ENCODE measurements at regions not wholly inside any gene's neighbourhood (a gene's known extent, or its start where the extent isn't known, plus 50 kb on each side); places are given as distances from the start of the nearest gene placed in this dataset.

GRCh38 chr19:30090963-30091362 lies 148.9 kb downstream of the URI1 start:
- H3K27ac ChIP-seq (ENCODE audit: low read depth in 2 of 2, low read length in 2 of 2): no peak overlapping the region
- H3K27me3 ChIP-seq (ENCODE audit: control insufficient read depth in 2 of 2, insufficient read depth in 2 of 2, low read length in 2 of 2): no peaks in the 10 kb centered on the region
- H3K9me3 ChIP-seq (ENCODE audit: control insufficient read depth in 2 of 2, low read length in 2 of 2): no peaks in the 10 kb centered on the region
- no peaks in the 10 kb centered on the region for H3K36me3 ChIP-seq (ENCODE audit: control insufficient read depth in 2 of 2, insufficient read depth in 2 of 2, low read length in 2 of 2)
- no peak overlapping the region for H3K4me3 ChIP-seq (ENCODE audit: low read length in 2 of 2)
- H3K9ac ChIP-seq (ENCODE audit: low read depth in 1 of 2, low read length in 2 of 2): no peak overlapping the region
- no peaks in the 10 kb centered on the region for H3K4me1 ChIP-seq (ENCODE audit: control insufficient read depth in 2 of 2, insufficient read depth in 2 of 2, low read length in 2 of 2)

- Histone ChIP-seq H3K9me3 (ENCODE audit: control insufficient read depth in 2 of 2, low read length in 2 of 2) (no peaks in the 10 kb centered on the region), H3K27me3 (ENCODE audit: control insufficient read depth in 2 of 2, insufficient read depth in 2 of 2, low read length in 2 of 2) (no peaks in the 10 kb centered on the region), H3K36me3 (ENCODE audit: control insufficient read depth in 2 of 2, insufficient read depth in 2 of 2, low read length in 2 of 2) (no peaks in the 10 kb centered on the region), H3K27ac (ENCODE audit: low read depth in 2 of 2, low read length in 2 of 2) (no peak overlapping the region), H3K4me3 (ENCODE audit: low read length in 2 of 2) (no peak overlapping the region), H3K9ac (ENCODE audit: low read depth in 1 of 2, low read length in 2 of 2) (no peak overlapping the region), H3K4me1 (ENCODE audit: control insufficient read depth in 2 of 2, insufficient read depth in 2 of 2, low read length in 2 of 2) (no peaks in the 10 kb centered on the region)
Measured at GRCh38 chr19:30091456-30091855, 149.4 kb downstream of the URI1 start.

- H3K36me3 ChIP-seq (ENCODE audit: control insufficient read depth in 2 of 2, insufficient read depth in 2 of 2, low read length in 2 of 2): no peaks in the 10 kb centered on the region
- H3K27me3 ChIP-seq (ENCODE audit: control insufficient read depth in 2 of 2, insufficient read depth in 2 of 2, low read length in 2 of 2): no peaks in the 10 kb centered on the region
- no peaks in the 10 kb centered on the region for H3K9me3 ChIP-seq (ENCODE audit: control insufficient read depth in 2 of 2, low read length in 2 of 2)
- no peak overlapping the region for H3K4me3 ChIP-seq (ENCODE audit: low read length in 2 of 2)
- no peak overlapping the region for H3K9ac ChIP-seq (ENCODE audit: low read depth in 1 of 2, low read length in 2 of 2)
- no peaks in the 10 kb centered on the region for H3K4me1 ChIP-seq (ENCODE audit: control insufficient read depth in 2 of 2, insufficient read depth in 2 of 2, low read length in 2 of 2)
- H3K27ac ChIP-seq (ENCODE audit: low read depth in 2 of 2, low read length in 2 of 2): no peak overlapping the region
Measured at GRCh38 chr19:30091856-30092255, 149.8 kb downstream of the URI1 start.

- Histone ChIP-seq H3K4me1 (ENCODE audit: control insufficient read depth in 2 of 2, insufficient read depth in 2 of 2, low read length in 2 of 2) (no peaks in the 10 kb centered on the region), H3K4me3 (ENCODE audit: low read length in 2 of 2) (no peak overlapping the region), H3K9ac (ENCODE audit: low read depth in 1 of 2, low read length in 2 of 2) (no peak overlapping the region), H3K27ac (ENCODE audit: low read depth in 2 of 2, low read length in 2 of 2) (no peak overlapping the region), H3K36me3 (ENCODE audit: control insufficient read depth in 2 of 2, insufficient read depth in 2 of 2, low read length in 2 of 2) (no peaks in the 10 kb centered on the region), H3K27me3 (ENCODE audit: control insufficient read depth in 2 of 2, insufficient read depth in 2 of 2, low read length in 2 of 2) (no peaks in the 10 kb centered on the region), H3K9me3 (ENCODE audit: control insufficient read depth in 2 of 2, low read length in 2 of 2) (no peaks in the 10 kb centered on the region)
Measured at GRCh38 chr19:30092721-30093569, 150.9 kb downstream of the URI1 start.

GRCh38 chr19:30093966-30094755 lies 152.1 kb downstream of the URI1 start:
- Histone ChIP-seq H3K9ac (ENCODE audit: low read depth in 1 of 2, low read length in 2 of 2) (no peak overlapping the region), H3K4me1 (ENCODE audit: control insufficient read depth in 2 of 2, insufficient read depth in 2 of 2, low read length in 2 of 2) (no peaks in the 10 kb centered on the region), H3K27me3 (ENCODE audit: control insufficient read depth in 2 of 2, insufficient read depth in 2 of 2, low read length in 2 of 2) (no peaks in the 10 kb centered on the region), H3K4me3 (ENCODE audit: low read length in 2 of 2) (no peak overlapping the region), H3K36me3 (ENCODE audit: control insufficient read depth in 2 of 2, insufficient read depth in 2 of 2, low read length in 2 of 2) (no peaks in the 10 kb centered on the region), H3K27ac (ENCODE audit: low read depth in 2 of 2, low read length in 2 of 2) (no peak overlapping the region), H3K9me3 (ENCODE audit: control insufficient read depth in 2 of 2, low read length in 2 of 2) (no peaks in the 10 kb centered on the region)

- Histone ChIP-seq H3K4me3 (ENCODE audit: low read length in 2 of 2) (no peak overlapping the region), H3K36me3 (ENCODE audit: control insufficient read depth in 2 of 2, insufficient read depth in 2 of 2, low read length in 2 of 2) (no peaks in the 10 kb centered on the region), H3K9me3 (ENCODE audit: control insufficient read depth in 2 of 2, low read length in 2 of 2) (no peaks in the 10 kb centered on the region), H3K27ac (ENCODE audit: low read depth in 2 of 2, low read length in 2 of 2) (no peak overlapping the region), H3K27me3 (ENCODE audit: control insufficient read depth in 2 of 2, insufficient read depth in 2 of 2, low read length in 2 of 2) (no peaks in the 10 kb centered on the region), H3K4me1 (ENCODE audit: control insufficient read depth in 2 of 2, insufficient read depth in 2 of 2, low read length in 2 of 2) (no peaks in the 10 kb centered on the region), H3K9ac (ENCODE audit: low read depth in 1 of 2, low read length in 2 of 2) (no peak overlapping the region)
Measured at GRCh38 chr19:30094756-30095140, 152.7 kb downstream of the URI1 start.

GRCh38 chr19:30095171-30095570 lies 153.1 kb downstream of the URI1 start:
- H3K9ac ChIP-seq (ENCODE audit: low read depth in 1 of 2, low read length in 2 of 2): no peak overlapping the region
- no peaks in the 10 kb centered on the region for H3K9me3 ChIP-seq (ENCODE audit: control insufficient read depth in 2 of 2, low read length in 2 of 2)
- no peaks in the 10 kb centered on the region for H3K4me1 ChIP-seq (ENCODE audit: control insufficient read depth in 2 of 2, insufficient read depth in 2 of 2, low read length in 2 of 2)
- H3K4me3 ChIP-seq (ENCODE audit: low read length in 2 of 2): no peak overlapping the region
- no peak overlapping the region for H3K27ac ChIP-seq (ENCODE audit: low read depth in 2 of 2, low read length in 2 of 2)
- no peaks in the 10 kb centered on the region for H3K27me3 ChIP-seq (ENCODE audit: control insufficient read depth in 2 of 2, insufficient read depth in 2 of 2, low read length in 2 of 2)
- no peaks in the 10 kb centered on the region for H3K36me3 ChIP-seq (ENCODE audit: control insufficient read depth in 2 of 2, insufficient read depth in 2 of 2, low read length in 2 of 2)

- no peak overlapping the region for H3K9ac ChIP-seq (ENCODE audit: low read depth in 1 of 2, low read length in 2 of 2)
- H3K36me3 ChIP-seq (ENCODE audit: control insufficient read depth in 2 of 2, insufficient read depth in 2 of 2, low read length in 2 of 2): no peaks in the 10 kb centered on the region
- H3K27ac ChIP-seq (ENCODE audit: low read depth in 2 of 2, low read length in 2 of 2): no peak overlapping the region
- H3K4me3 ChIP-seq (ENCODE audit: low read length in 2 of 2): no peak overlapping the region
- no peaks in the 10 kb centered on the region for H3K27me3 ChIP-seq (ENCODE audit: control insufficient read depth in 2 of 2, insufficient read depth in 2 of 2, low read length in 2 of 2)
- H3K9me3 ChIP-seq (ENCODE audit: control insufficient read depth in 2 of 2, low read length in 2 of 2): no peaks in the 10 kb centered on the region
- no peaks in the 10 kb centered on the region for H3K4me1 ChIP-seq (ENCODE audit: control insufficient read depth in 2 of 2, insufficient read depth in 2 of 2, low read length in 2 of 2)
Measured at GRCh38 chr19:30096596-30097370, 154.7 kb downstream of the URI1 start.

GRCh38 chr19:30097746-30098280 lies 155.8 kb downstream of the URI1 start:
- Histone ChIP-seq H3K9ac (ENCODE audit: low read depth in 1 of 2, low read length in 2 of 2) (no peak overlapping the region), H3K27ac (ENCODE audit: low read depth in 2 of 2, low read length in 2 of 2) (no peak overlapping the region), H3K4me3 (ENCODE audit: low read length in 2 of 2) (no peak overlapping the region), H3K27me3 (ENCODE audit: control insufficient read depth in 2 of 2, insufficient read depth in 2 of 2, low read length in 2 of 2) (no peaks in the 10 kb centered on the region), H3K9me3 (ENCODE audit: control insufficient read depth in 2 of 2, low read length in 2 of 2) (no peaks in the 10 kb centered on the region), H3K4me1 (ENCODE audit: control insufficient read depth in 2 of 2, insufficient read depth in 2 of 2, low read length in 2 of 2) (no peaks in the 10 kb centered on the region), H3K36me3 (ENCODE audit: control insufficient read depth in 2 of 2, insufficient read depth in 2 of 2, low read length in 2 of 2) (no peaks in the 10 kb centered on the region)
